GM23338 (cell line): ENCODE measurements at regions not wholly inside any gene's neighbourhood (a gene's known extent, or its start where the extent isn't known, plus 50 kb on each side); places are given as distances from the start of the nearest gene placed in this dataset.

ENCODE experiments used
- ATAC-seq: fragments of 200-7000 bp; cut with Tn5 transposase; 3 replicates; pipeline ENCODE4 v1.9.1; 2020
- DNase-seq: peaks from one replicate; pipeline ENCODE4 v3.0.0-alpha.2; 2015; ENCODE audit warnings: low spot score
- H2AFZ ChIP-seq: fragments of 200-600 bp; sonication (generic); 2 replicates; pipeline ENCODE4 v1.8.0; 2016; ENCODE audit warnings: antibody characterized with exemption, mild to moderate bottlenecking, moderate library complexity
- H3F3A ChIP-seq: fragments of 200-600 bp; sonication (generic); replicated peaks from 2 replicates; pipeline ENCODE4 v1.8.0; 2017; ENCODE audit warnings: antibody characterized with exemption, mixed run types, low read depth
- H3K27ac ChIP-seq: fragments of 200-600 bp; sonication (generic); 2 replicates; pipeline ENCODE4 v1.6.1; 2016; ENCODE audit warnings: low read depth
- H3K27me3 ChIP-seq: fragments of 200-600 bp; sonication (generic); 2 replicates; pipeline ENCODE4 v1.8.0; 2016; ENCODE audit warnings: mild to moderate bottlenecking, mixed run types, moderate library complexity; ENCODE audit not compliant: insufficient read depth
- H3K36me3 ChIP-seq: fragments of 200-600 bp; sonication (generic); 2 replicates; pipeline ENCODE4 v1.8.0; 2016; ENCODE audit warnings: mild to moderate bottlenecking; ENCODE audit not compliant: insufficient read depth
- H3K4me1 ChIP-seq: fragments of 200-600 bp; sonication (generic); 2 replicates; pipeline ENCODE4 v1.8.0; 2016; ENCODE audit warnings: mild to moderate bottlenecking, moderate library complexity; ENCODE audit not compliant: insufficient read depth
- H3K4me2 ChIP-seq: fragments of 200-600 bp; sonication (generic); 2 replicates; pipeline ENCODE4 v1.7.1; 2017; ENCODE audit warnings: mixed run types
- H3K4me3 ChIP-seq: fragments of 200-600 bp; sonication (generic); 2 replicates; pipeline ENCODE4 v1.6.1; 2016; ENCODE audit warnings: mixed run types
- H3K79me2 ChIP-seq: fragments of 200-600 bp; sonication (generic); replicated peaks from 2 replicates; pipeline ENCODE4 v1.8.0; 2017; ENCODE audit warnings: mild to moderate bottlenecking; ENCODE audit not compliant: insufficient read depth
- H3K9me2 ChIP-seq: fragments of 200-600 bp; sonication (generic); 2 replicates; pipeline ENCODE4 v1.8.0; 2017; ENCODE audit not compliant: insufficient read depth
- H4K20me1 ChIP-seq: fragments of 200-600 bp; sonication (generic); replicated peaks from 2 replicates; pipeline ENCODE4 v1.8.0; 2017; ENCODE audit warnings: mild to moderate bottlenecking; ENCODE audit not compliant: insufficient read depth
- H3K27ac Mint-ChIP-seq: 2 replicates; pipeline ENCODE4 v1.8.0; 2020; ENCODE audit warnings: inconsistent platforms, mild to moderate bottlenecking, moderate library complexity, mixed read lengths
- H3K27me3 Mint-ChIP-seq: 3 replicates; pipeline ENCODE4 v1.8.0; 2022; ENCODE audit warnings: low read depth, mild to moderate bottlenecking, moderate library complexity, mixed read lengths, inconsistent platforms; ENCODE audit not compliant: insufficient read depth, poor library complexity
- H3K36me3 Mint-ChIP-seq: 3 replicates; pipeline ENCODE4 v1.8.0; 2021; ENCODE audit warnings: low read depth, mild to moderate bottlenecking, inconsistent platforms, moderate library complexity, mixed read lengths
- H3K4me1 Mint-ChIP-seq: 3 replicates; pipeline ENCODE4 v1.8.0; 2020; ENCODE audit warnings: mild to moderate bottlenecking, inconsistent platforms, mixed read lengths
- H3K4me3 Mint-ChIP-seq: 3 replicates; pipeline ENCODE4 v1.8.0; 2021; ENCODE audit warnings: moderate library complexity, mild to moderate bottlenecking, inconsistent platforms, mixed read lengths
- H3K9me3 Mint-ChIP-seq: 3 replicates; pipeline ENCODE4 v1.8.0; 2020; ENCODE audit warnings: moderate library complexity, mild to moderate bottlenecking, inconsistent platforms, mixed read lengths
- CREB1 ChIP-seq: fragments of 250-450 bp; sonication (Bioruptor Pico); IDR thresholded peaks from 2 replicates; pipeline ENCODE4 v1.5.0; 2020; ENCODE audit warnings: low read depth, mild to moderate bottlenecking, moderate library complexity
- CTCF ChIP-seq, 2 experiments: fragments of 200-600 bp in 1 of 2; sonication (generic) in 1 of 2; conservative IDR thresholded peaks; 2 replicates each; pipeline versions ENCODE4 v1.5.1 to v1.6.1; 2016 to 2017; ENCODE audit warnings: antibody characterized with exemption in 2 of 2, low read depth in 2 of 2, mild to moderate bottlenecking in 2 of 2, moderate library complexity in 1 of 2
- EZH2 ChIP-seq: fragments of 200-600 bp; sonication (generic); IDR thresholded peaks from one replicate; pipeline ENCODE4 v1.8.0; 2017; ENCODE audit warnings: antibody characterized with exemption, mild to moderate bottlenecking, low read depth; ENCODE audit not compliant: unreplicated experiment
- NANOG ChIP-seq: IDR thresholded peaks from 2 replicates; pipeline ENCODE4 v1.6.1; 2016; ENCODE audit warnings: antibody characterized with exemption, borderline replicate concordance
- POLR2AphosphoS5 ChIP-seq: IDR thresholded peaks from 2 replicates; pipeline ENCODE4 v1.6.1; 2016; ENCODE audit warnings: antibody characterized with exemption, low read depth
- STAT1 ChIP-seq: IDR thresholded peaks from one replicate; pipeline ENCODE4 v1.6.1; 2016; ENCODE audit warnings: antibody characterized with exemption; ENCODE audit not compliant: unreplicated experiment
- ZNF114 ChIP-seq: fragments of 250-450 bp; sonication (Bioruptor Pico); IDR thresholded peaks from 2 replicates; pipeline ENCODE4 v1.5.0; 2020; ENCODE audit warnings: mild to moderate bottlenecking, moderate library complexity
- ZNF331 ChIP-seq: fragments of 250-450 bp; sonication (Bioruptor Pico); IDR thresholded peaks from 2 replicates; pipeline ENCODE4 v1.5.0; 2020; ENCODE audit warnings: low read depth, mild to moderate bottlenecking, moderate library complexity
- ZNF462 ChIP-seq: fragments of 250-450 bp; sonication (Bioruptor Pico); IDR thresholded peaks from 2 replicates; pipeline ENCODE4 v1.5.0; 2020; ENCODE audit warnings: mild to moderate bottlenecking, moderate library complexity
- TF ChIP-seq, protein P1 (sequence below): IDR thresholded peaks from 2 replicates; pipeline ENCODE4 v1.6.1; 2016; ENCODE audit warnings: antibody characterized with exemption

DNA sequence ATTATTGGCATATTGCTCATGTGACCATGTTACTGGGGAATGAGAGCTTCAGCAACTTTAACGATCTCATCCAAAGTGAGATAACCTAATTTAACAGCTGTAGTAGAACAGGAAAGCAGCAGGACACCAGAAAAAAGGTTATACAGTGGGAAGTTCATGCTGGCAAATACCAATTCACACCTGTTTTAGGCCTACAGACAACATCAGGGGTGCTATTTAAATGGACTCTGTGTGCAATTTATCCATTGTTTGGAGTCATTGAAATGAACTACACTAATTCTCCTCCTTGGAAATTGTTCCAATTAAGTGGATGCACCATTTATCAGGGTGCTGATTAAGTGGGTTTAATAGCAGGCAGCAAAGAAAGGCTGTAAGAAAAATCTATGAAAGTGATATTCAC is 424.4 kb upstream of the LMO3 start:
- H2AFZ ChIP-seq, result no peak overlapping the region
- H3F3A ChIP-seq, result no peaks in the 10 kb centered on the region
- H3K4me1 Mint-ChIP-seq, result peaks cover 16% of the 10 kb centered on the region
- no peak for TF ChIP-seq CTCF (conservative IDR thresholded peaks at IDR 0.05; ENCODE audit: low read depth in 2 of 2)
- TF ChIP-seq ZNF114 (CRISPR knock-in tag), result no peak
- TF ChIP-seq CREB1 (CRISPR knock-in tag), result no peak
- TF ChIP-seq, protein P1, sequence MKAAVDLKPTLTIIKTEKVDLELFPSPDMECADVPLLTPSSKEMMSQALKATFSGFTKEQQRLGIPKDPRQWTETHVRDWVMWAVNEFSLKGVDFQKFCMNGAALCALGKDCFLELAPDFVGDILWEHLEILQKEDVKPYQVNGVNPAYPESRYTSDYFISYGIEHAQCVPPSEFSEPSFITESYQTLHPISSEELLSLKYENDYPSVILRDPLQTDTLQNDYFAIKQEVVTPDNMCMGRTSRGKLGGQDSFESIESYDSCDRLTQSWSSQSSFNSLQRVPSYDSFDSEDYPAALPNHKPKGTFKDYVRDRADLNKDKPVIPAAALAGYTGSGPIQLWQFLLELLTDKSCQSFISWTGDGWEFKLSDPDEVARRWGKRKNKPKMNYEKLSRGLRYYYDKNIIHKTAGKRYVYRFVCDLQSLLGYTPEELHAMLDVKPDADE, result no peak
- TF ChIP-seq STAT1, result no peak
- no peak for TF ChIP-seq ZNF331 (CRISPR knock-in tag)
- TF ChIP-seq NANOG, result no peak
- no peak for TF ChIP-seq EZH2
- TF ChIP-seq ZNF462 (CRISPR knock-in tag), result no peak
- no peak for TF ChIP-seq POLR2AphosphoS5
- H3K4me3 ChIP-seq, result no peak overlapping the region
- H3K36me3 ChIP-seq, result no peaks in the 10 kb centered on the region
- no peaks in the 10 kb centered on the region for H4K20me1 ChIP-seq
- ATAC-seq (no peak), DNase-seq (no peak)
- H3K27me3 Mint-ChIP-seq, result no peaks in the 10 kb centered on the region
- no peaks in the 10 kb centered on the region for H3K27me3 ChIP-seq
- no peak overlapping the region for H3K4me2 ChIP-seq
- H3K36me3 Mint-ChIP-seq, result peaks cover 4% of the 10 kb centered on the region; the same call in 1 of the 3 replicates
- H3K27ac Mint-ChIP-seq, result no peak overlapping the region
- H3K9me2 ChIP-seq, result no peaks in the 10 kb centered on the region
- no peak overlapping the region for H3K27ac ChIP-seq
- peaks cover 12% of the 10 kb centered on the region; the same call in 1 of the 2 replicates for H3K4me1 ChIP-seq
- no peaks in the 10 kb centered on the region for H3K79me2 ChIP-seq
- 0 out of 3 replicates have a peak, but pooled peaks cover 4% of the 10 kb centered on the region for H3K9me3 Mint-ChIP-seq
- no peak overlapping the region for H3K4me3 Mint-ChIP-seq
